Fibroblast of mammary gland (primary cell): ENCODE measurements at regions not wholly inside any gene's neighbourhood (a gene's known extent, or its start where the extent isn't known, plus 50 kb on each side); places are given as distances from the start of the nearest gene placed in this dataset.

Experiments used
- DNase-seq: peaks from one replicate; pipeline ENCODE4 v3.0.0-alpha.2; 2010; ENCODE audit warnings: low read depth
- H3K4me3 ChIP-seq: 2 replicates; pipeline ENCODE4 v1.5.1; 2011; ENCODE audit warnings: low read depth, mild to moderate bottlenecking, low read length, moderate library complexity; ENCODE audit not compliant: control insufficient read depth
- TF ChIP-seq, protein P1 (sequence below): conservative IDR thresholded peaks from 2 replicates; pipeline ENCODE4 v1.5.1; 2011; ENCODE audit warnings: low read depth, low read length, inconsistent platforms; ENCODE audit not compliant: control insufficient read depth, insufficient read depth

DNA sequence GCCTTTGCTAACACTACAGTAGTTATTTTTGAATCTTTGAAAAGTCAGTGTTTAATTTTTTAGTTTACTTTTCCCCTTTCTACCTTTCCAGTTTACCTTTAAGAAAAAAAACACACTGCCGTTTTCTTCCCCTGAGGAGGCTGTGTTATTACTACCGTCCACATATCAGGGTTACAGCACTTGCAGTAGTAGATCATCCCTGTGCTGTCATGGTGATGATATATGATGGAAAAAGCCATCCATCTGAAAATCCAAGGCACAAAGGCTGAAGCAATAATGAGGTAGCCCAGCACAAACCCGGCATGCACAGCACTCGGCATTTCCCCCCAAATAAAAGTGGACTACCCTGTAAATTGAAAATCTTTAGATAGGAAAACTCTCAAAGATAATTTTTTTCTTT lies 258.7 kb downstream of the CXXC4 start:
- DNase-seq = no peak
- H3K4me3 ChIP-seq = no peak overlapping the region
- TF ChIP-seq, protein P1, sequence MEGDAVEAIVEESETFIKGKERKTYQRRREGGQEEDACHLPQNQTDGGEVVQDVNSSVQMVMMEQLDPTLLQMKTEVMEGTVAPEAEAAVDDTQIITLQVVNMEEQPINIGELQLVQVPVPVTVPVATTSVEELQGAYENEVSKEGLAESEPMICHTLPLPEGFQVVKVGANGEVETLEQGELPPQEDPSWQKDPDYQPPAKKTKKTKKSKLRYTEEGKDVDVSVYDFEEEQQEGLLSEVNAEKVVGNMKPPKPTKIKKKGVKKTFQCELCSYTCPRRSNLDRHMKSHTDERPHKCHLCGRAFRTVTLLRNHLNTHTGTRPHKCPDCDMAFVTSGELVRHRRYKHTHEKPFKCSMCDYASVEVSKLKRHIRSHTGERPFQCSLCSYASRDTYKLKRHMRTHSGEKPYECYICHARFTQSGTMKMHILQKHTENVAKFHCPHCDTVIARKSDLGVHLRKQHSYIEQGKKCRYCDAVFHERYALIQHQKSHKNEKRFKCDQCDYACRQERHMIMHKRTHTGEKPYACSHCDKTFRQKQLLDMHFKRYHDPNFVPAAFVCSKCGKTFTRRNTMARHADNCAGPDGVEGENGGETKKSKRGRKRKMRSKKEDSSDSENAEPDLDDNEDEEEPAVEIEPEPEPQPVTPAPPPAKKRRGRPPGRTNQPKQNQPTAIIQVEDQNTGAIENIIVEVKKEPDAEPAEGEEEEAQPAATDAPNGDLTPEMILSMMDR = no peak

GRCh38 chr4:104217526-104217925 lies 277.2 kb downstream of the CXXC4 start:
- TF ChIP-seq, protein P1 = no peak
- H3K4me3 ChIP-seq = no peak overlapping the region

GRCh38 chr4:104211657-104212056 lies 283.0 kb downstream of the CXXC4 start:
- TF ChIP-seq, protein P1 = no peak
- DNase-seq = no peak
- no peak overlapping the region for H3K4me3 ChIP-seq

More at GRCh38 chr4:104217526-104217925, 277.2 kb downstream of the CXXC4 start:
- DNase-seq = no peak

GRCh38 chr4:104210420-104210819 lies 284.3 kb downstream of the CXXC4 start:
- TF ChIP-seq, protein P1 = no peak
- no peak for DNase-seq
- H3K4me3 ChIP-seq = no peak overlapping the region

GRCh38 chr4:104206784-104207183 lies 287.9 kb downstream of the CXXC4 start:
- DNase-seq = no peak
- TF ChIP-seq, protein P1 = no peak

GRCh38 chr4:104205116-104205515 lies 289.6 kb downstream of the CXXC4 start:
- TF ChIP-seq, protein P1 = no peak
- DNase-seq = no peak
- no peak overlapping the region for H3K4me3 ChIP-seq

More at GRCh38 chr4:104206784-104207183, 287.9 kb downstream of the CXXC4 start:
- H3K4me3 ChIP-seq = no peak overlapping the region

DNA sequence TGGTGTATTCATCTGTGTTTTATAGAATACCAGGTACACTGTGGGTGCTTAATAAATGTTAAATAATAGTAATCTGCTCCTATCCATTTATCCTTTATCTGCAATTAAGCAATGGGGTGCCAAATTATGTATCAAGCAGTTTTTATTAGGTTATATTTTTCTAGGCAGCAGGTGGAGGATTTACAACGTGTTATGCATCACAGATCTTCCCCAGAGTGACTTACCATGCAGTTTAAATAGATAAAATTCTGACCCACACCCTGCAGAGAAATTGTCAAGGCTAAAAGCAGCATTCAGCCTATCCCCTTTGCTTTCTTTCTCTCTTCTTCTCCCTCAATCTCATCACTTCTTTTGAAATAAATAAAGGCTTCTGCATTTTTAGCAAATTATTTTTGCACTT lies 306.4 kb downstream of the CXXC4 start:
- DNase-seq = no peak
- no peak overlapping the region for H3K4me3 ChIP-seq
- TF ChIP-seq, protein P1 = no peak
